ENCODE measurements at regions not wholly inside any gene's neighbourhood (a gene's known extent, or its start where the extent isn't known, plus 50 kb on each side); places are given as distances from the start of the nearest gene placed in this dataset.

DNA sequence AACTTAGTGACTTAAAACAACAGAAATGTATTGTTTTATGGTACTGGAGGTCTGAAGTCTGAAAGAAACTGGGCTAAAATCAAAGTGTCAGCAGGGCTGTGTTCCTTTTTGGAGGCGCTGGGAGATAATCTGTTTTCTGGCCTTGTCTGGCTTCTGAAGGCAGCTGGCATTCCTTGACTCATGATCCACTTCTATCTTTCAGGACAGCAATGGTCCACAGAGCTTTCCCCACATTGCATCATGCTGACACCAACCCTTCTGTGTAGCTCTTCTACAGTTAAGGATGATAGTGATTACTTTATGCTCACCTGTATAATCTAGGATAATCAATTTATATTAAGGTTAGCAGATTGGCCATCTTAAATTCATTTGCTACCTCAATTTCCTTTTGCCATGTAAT, 392.1 kb downstream of the TDRD15 start:
- TF ChIP-seq TAF1 (IDR thresholded peaks at IDR 0.05; ENCODE audit: borderline replicate concordance, insufficient read depth, low read length) (no peak), POLR2AphosphoS5 (IDR thresholded peaks at IDR 0.05; ENCODE audit: low read depth, low read length) (no peak)

DNA sequence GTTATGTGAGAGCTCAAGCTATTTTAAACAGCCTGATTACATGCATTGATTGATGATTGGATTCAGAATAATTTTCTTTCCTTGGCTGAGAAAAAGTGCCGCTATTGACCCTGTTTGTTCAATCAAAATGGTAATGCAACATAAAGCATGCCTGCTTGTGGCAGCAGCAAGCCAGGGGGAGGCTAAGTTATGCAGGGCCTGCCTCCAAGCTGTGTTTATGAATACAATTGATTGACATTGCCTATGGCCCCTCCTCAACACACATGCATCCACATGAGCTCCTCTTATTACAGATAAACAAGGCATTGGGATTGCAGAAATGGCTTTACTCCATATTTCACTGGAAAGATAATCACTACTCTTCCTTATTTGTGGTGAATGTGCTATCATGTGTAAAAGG, 395.6 kb downstream of the TDRD15 start:
- no peak for TF ChIP-seq TAF1 (IDR thresholded peaks at IDR 0.05; ENCODE audit: borderline replicate concordance, insufficient read depth, low read length)
- no peak for TF ChIP-seq SIN3A (IDR thresholded peaks at IDR 0.05; ENCODE audit: borderline replicate concordance, insufficient read depth, low read length)
- TF ChIP-seq POLR2AphosphoS5 (IDR thresholded peaks at IDR 0.05; ENCODE audit: low read depth, low read length): no peak
- TF ChIP-seq FOXP2 (optimal IDR thresholded peaks at IDR 0.05; ENCODE audit: borderline replicate concordance, extremely low read depth, extremely low read length, insufficient read depth): no peak
- TF ChIP-seq, protein P1, sequence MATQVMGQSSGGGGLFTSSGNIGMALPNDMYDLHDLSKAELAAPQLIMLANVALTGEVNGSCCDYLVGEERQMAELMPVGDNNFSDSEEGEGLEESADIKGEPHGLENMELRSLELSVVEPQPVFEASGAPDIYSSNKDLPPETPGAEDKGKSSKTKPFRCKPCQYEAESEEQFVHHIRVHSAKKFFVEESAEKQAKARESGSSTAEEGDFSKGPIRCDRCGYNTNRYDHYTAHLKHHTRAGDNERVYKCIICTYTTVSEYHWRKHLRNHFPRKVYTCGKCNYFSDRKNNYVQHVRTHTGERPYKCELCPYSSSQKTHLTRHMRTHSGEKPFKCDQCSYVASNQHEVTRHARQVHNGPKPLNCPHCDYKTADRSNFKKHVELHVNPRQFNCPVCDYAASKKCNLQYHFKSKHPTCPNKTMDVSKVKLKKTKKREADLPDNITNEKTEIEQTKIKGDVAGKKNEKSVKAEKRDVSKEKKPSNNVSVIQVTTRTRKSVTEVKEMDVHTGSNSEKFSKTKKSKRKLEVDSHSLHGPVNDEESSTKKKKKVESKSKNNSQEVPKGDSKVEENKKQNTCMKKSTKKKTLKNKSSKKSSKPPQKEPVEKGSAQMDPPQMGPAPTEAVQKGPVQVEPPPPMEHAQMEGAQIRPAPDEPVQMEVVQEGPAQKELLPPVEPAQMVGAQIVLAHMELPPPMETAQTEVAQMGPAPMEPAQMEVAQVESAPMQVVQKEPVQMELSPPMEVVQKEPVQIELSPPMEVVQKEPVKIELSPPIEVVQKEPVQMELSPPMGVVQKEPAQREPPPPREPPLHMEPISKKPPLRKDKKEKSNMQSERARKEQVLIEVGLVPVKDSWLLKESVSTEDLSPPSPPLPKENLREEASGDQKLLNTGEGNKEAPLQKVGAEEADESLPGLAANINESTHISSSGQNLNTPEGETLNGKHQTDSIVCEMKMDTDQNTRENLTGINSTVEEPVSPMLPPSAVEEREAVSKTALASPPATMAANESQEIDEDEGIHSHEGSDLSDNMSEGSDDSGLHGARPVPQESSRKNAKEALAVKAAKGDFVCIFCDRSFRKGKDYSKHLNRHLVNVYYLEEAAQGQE (IDR thresholded peaks at IDR 0.05; ENCODE audit: insufficient read depth in 1 of 2, low read depth in 2 of 2, low read length in 2 of 2): no peak

DNA sequence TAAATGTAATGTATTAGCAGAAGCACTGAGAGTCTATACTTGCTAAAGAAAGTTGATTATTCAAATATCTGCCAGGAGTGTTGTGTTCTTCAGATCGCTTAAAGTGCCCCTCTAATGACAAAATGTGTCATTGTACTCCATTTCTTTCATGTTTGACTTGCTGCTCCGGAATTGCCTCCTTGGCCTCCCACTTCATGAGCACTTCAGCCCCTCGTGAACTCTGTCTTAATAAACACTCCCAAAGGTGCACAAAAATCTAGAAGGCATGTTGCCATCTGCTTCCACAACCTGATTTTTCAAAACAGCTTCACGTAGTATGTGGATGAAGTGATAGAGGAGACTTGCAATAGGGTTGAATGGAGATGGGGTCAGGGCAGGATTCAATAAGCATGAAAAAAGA, 396.1 kb downstream of the TDRD15 start:
- TF ChIP-seq POLR2AphosphoS5 (IDR thresholded peaks at IDR 0.05; ENCODE audit: low read depth, low read length): no peak
- no peak for TF ChIP-seq SIN3A (IDR thresholded peaks at IDR 0.05; ENCODE audit: borderline replicate concordance, insufficient read depth, low read length)
- TF ChIP-seq, protein P1 (IDR thresholded peaks at IDR 0.05; ENCODE audit: insufficient read depth in 1 of 2, low read depth in 2 of 2, low read length in 2 of 2): no peak
- TF ChIP-seq TAF1 (IDR thresholded peaks at IDR 0.05; ENCODE audit: borderline replicate concordance, insufficient read depth, low read length): no peak
- no peak for TF ChIP-seq FOXP2 (optimal IDR thresholded peaks at IDR 0.05; ENCODE audit: borderline replicate concordance, extremely low read depth, extremely low read length, insufficient read depth)

DNA sequence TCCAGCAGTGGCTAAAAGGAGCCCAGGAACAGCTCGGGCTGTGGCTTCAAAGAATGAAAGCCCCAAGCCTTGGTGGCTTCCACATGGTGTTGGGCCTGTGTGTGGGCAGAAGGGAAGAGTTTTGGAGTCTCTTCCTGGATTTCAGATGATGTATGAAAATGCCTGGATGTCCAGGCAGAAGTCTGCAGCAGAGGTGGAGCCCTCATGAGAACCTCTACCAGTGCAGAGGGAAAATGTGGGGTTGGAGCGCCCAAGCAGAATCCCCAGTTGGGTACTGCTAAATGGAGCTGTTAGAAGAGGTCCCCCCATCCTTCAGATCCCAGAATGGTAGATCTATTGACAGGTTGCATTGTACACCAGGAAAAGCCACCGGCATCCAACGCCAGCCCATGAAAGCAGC, 412.1 kb downstream of the TDRD15 start:
- TF ChIP-seq SIN3A (IDR thresholded peaks at IDR 0.05; ENCODE audit: borderline replicate concordance, insufficient read depth, low read length): no peak
- no peak for TF ChIP-seq FOXP2 (optimal IDR thresholded peaks at IDR 0.05; ENCODE audit: borderline replicate concordance, extremely low read depth, extremely low read length, insufficient read depth)
- no peak for TF ChIP-seq POLR2AphosphoS5 (IDR thresholded peaks at IDR 0.05; ENCODE audit: low read depth, low read length)
- TF ChIP-seq TAF1 (IDR thresholded peaks at IDR 0.05; ENCODE audit: borderline replicate concordance, insufficient read depth, low read length): no peak
- TF ChIP-seq, protein P1 (IDR thresholded peaks at IDR 0.05; ENCODE audit: insufficient read depth in 1 of 2, low read depth in 2 of 2, low read length in 2 of 2): no peak

DNA sequence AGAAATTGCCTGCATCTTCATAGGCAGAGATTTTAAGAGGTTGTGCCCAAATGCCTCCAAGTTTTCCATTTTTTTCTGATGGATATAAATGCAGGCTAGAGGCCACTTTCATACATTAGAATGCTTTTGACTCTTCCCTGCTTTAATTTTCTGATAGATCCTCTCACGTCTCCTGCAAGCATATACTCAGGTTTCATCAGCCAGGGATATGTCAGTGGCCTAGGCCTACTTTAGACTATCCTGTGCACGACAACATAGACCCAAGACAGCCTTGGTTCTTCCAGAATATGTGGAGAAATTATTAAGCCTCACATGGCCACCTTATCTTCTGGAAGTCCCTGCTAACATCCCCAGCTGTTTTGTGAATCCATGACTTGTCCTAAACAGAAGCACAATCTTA, 415.9 kb downstream of the TDRD15 start:
- TF ChIP-seq, protein P1 (IDR thresholded peaks at IDR 0.05; ENCODE audit: insufficient read depth in 1 of 2, low read depth in 2 of 2, low read length in 2 of 2): no peak
- TF ChIP-seq SIN3A (IDR thresholded peaks at IDR 0.05; ENCODE audit: borderline replicate concordance, insufficient read depth, low read length) (no peak), TAF1 (IDR thresholded peaks at IDR 0.05; ENCODE audit: borderline replicate concordance, insufficient read depth, low read length) (no peak), POLR2AphosphoS5 (IDR thresholded peaks at IDR 0.05; ENCODE audit: low read depth, low read length) (no peak), FOXP2 (optimal IDR thresholded peaks at IDR 0.05; ENCODE audit: borderline replicate concordance, extremely low read depth, extremely low read length, insufficient read depth) (no peak)

Measured in PFSK-1 (cell line).